ENCODE measurements at regions not wholly inside any gene's neighbourhood (a gene's known extent, or its start where the extent isn't known, plus 50 kb on each side); places are given as distances from the start of the nearest gene placed in this dataset.

DNA sequence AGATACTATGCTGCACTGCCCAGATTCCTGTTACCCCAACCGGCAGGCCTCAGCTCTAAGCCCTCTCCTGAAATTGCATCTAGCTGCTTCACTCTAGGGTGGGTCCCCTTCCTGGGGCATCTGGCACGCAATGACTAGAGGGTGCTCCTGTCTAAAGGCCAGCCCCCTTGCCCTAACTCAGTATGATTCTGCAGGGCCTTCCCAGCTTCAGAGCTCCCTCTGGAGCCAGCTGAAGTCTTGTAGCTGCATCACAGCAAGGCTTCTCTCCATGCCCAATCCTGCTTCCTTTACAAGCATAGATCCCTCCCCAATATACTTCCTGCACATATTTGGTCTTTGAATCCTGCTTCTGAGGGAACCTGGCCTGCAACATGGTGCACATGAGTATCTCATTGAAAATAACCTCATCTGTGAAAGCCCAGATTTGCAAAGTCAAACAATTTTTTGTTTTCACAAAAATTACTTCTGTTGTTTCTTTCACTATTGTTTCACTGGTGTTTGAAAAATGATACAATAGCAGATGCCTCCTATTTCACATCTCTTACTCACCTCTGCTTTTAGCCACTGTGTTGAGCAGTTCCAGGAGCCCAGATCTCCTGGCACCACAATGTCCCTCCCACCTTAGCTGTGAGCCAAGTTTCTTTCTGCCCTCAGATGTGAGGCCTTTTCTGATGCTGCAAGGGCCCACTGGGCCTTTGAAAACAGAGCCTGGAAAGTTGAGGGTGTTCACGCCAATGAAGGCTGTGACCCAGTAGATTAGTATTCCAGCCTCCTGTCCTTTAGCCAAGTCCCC is 169.5 kb upstream of the EGLN3 start:
- H3K36me3 ChIP-seq (ENCODE audit: control insufficient read depth in 2 of 3, insufficient read depth in 3 of 3, low read length in 3 of 3), result no peaks in the 10 kb centered on the region
- no peak overlapping the region for H3K27ac ChIP-seq (ENCODE audit: low read depth in 2 of 2, low read length in 2 of 2)
- peaks cover 0 to 4% (median 0%) of the 10 kb centered on the region in 3 donors for H3K9me3 ChIP-seq (ENCODE audit: control insufficient read depth in 2 of 3, insufficient read depth in 1 of 3, low read length in 3 of 3)
- H3K27me3 ChIP-seq (ENCODE audit: control insufficient read depth, insufficient read depth, low read length), result no peaks in the 10 kb centered on the region
- intact Hi-C loops (cut with DNase I), result no loop called here
- FAIRE-seq (no peak), DNase-seq (no peak)
- no peak overlapping the region for H3K9ac ChIP-seq (ENCODE audit: low read length in 3 of 3)
- H3K4me3 ChIP-seq (ENCODE audit: low read length in 3 of 3), result no peak overlapping the region
- H3K4me1 ChIP-seq (ENCODE audit: control insufficient read depth in 2 of 3, insufficient read depth in 2 of 3, low read depth in 1 of 3, low read length in 3 of 3), result no peaks in the 10 kb centered on the region
- TF ChIP-seq, protein P1, sequence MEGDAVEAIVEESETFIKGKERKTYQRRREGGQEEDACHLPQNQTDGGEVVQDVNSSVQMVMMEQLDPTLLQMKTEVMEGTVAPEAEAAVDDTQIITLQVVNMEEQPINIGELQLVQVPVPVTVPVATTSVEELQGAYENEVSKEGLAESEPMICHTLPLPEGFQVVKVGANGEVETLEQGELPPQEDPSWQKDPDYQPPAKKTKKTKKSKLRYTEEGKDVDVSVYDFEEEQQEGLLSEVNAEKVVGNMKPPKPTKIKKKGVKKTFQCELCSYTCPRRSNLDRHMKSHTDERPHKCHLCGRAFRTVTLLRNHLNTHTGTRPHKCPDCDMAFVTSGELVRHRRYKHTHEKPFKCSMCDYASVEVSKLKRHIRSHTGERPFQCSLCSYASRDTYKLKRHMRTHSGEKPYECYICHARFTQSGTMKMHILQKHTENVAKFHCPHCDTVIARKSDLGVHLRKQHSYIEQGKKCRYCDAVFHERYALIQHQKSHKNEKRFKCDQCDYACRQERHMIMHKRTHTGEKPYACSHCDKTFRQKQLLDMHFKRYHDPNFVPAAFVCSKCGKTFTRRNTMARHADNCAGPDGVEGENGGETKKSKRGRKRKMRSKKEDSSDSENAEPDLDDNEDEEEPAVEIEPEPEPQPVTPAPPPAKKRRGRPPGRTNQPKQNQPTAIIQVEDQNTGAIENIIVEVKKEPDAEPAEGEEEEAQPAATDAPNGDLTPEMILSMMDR (IDR thresholded peaks at IDR 0.05; ENCODE audit: borderline replicate concordance, extremely low read depth, insufficient read depth), result no peak

DNA sequence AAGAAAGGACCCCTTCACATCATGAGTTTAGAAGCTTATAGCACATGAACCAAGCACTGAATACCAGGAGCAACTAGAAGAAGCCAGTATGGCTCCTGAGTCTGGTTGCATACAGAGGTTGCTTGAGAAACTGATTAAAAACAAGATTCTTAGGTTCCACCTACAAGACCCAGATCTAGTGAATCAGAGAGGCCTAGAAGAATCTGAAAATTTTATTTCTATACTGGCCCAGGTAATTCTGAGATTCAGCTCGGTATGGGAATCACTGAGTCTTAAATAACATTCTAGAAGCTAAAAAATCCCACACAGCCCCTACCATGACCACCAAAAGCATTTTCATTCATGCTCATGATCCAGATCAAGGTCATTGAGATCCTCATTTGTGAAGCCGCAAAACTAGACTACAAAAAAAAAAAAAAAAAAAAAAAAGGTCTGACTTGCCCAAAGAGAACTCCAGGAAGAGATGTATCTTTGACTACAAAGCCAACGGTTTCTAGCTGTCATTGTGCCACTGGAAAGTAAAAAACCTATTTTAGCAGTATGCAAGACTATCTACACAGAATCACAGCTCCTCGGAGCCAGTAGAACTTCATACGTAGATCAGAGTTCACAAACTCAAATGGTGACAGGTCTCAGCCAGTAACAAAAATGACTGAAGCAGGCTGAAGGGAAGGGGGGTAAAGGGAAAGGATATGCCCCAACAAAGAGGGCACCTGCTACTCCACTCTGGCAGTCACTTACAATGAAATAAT is 168.4 kb upstream of the EGLN3 start:
- Histone ChIP-seq H3K4me1 (ENCODE audit: control insufficient read depth in 2 of 3, insufficient read depth in 2 of 3, low read depth in 1 of 3, low read length in 3 of 3) (no peaks in the 10 kb centered on the region), H3K9me3 (ENCODE audit: control insufficient read depth in 2 of 3, insufficient read depth in 1 of 3, low read length in 3 of 3) (peaks cover 0 to 4% (median 0%) of the 10 kb centered on the region in 3 donors), H3K27ac (ENCODE audit: low read depth in 2 of 2, low read length in 2 of 2) (no peak overlapping the region), H3K4me3 (ENCODE audit: low read length in 3 of 3) (no peak overlapping the region), H3K27me3 (ENCODE audit: control insufficient read depth, insufficient read depth, low read length) (no peaks in the 10 kb centered on the region), H3K9ac (ENCODE audit: low read length in 3 of 3) (no peak overlapping the region), H3K36me3 (ENCODE audit: control insufficient read depth in 2 of 3, insufficient read depth in 3 of 3, low read length in 3 of 3) (no peaks in the 10 kb centered on the region)
- intact Hi-C loops (cut with DNase I), result no loop called here
- FAIRE-seq, result no peak
- no peak for DNase-seq
- TF ChIP-seq, protein P1 (IDR thresholded peaks at IDR 0.05; ENCODE audit: borderline replicate concordance, extremely low read depth, insufficient read depth), result no peak

GRCh38 chr14:34113991-34114390 is 163.1 kb upstream of the EGLN3 start:
- H3K27ac ChIP-seq (ENCODE audit: low read depth in 2 of 2, low read length in 2 of 2), result no peak overlapping the region
- intact Hi-C loops (cut with DNase I), result no loop called here
- H3K36me3 ChIP-seq (ENCODE audit: control insufficient read depth in 2 of 3, insufficient read depth in 3 of 3, low read length in 3 of 3), result no peaks in the 10 kb centered on the region
- H3K4me3 ChIP-seq (ENCODE audit: low read length in 3 of 3), result no peak overlapping the region
- H3K4me1 ChIP-seq (ENCODE audit: control insufficient read depth in 2 of 3, insufficient read depth in 2 of 3, low read depth in 1 of 3, low read length in 3 of 3), result no peaks in the 10 kb centered on the region
- peaks cover 0 to 4% (median 0%) of the 10 kb centered on the region in 3 donors for H3K9me3 ChIP-seq (ENCODE audit: control insufficient read depth in 2 of 3, insufficient read depth in 1 of 3, low read length in 3 of 3)
- DNase-seq (no peak), FAIRE-seq (no peak)
- no peaks in the 10 kb centered on the region for H3K27me3 ChIP-seq (ENCODE audit: control insufficient read depth, insufficient read depth, low read length)
- H3K9ac ChIP-seq (ENCODE audit: low read length in 3 of 3), result no peak overlapping the region
- TF ChIP-seq, protein P1 (IDR thresholded peaks at IDR 0.05; ENCODE audit: borderline replicate concordance, extremely low read depth, insufficient read depth), result no peak
